ENCODE measurements at regions not wholly inside any gene's neighbourhood (a gene's known extent, or its start where the extent isn't known, plus 50 kb on each side); places are given as distances from the start of the nearest gene placed in this dataset.

DNA sequence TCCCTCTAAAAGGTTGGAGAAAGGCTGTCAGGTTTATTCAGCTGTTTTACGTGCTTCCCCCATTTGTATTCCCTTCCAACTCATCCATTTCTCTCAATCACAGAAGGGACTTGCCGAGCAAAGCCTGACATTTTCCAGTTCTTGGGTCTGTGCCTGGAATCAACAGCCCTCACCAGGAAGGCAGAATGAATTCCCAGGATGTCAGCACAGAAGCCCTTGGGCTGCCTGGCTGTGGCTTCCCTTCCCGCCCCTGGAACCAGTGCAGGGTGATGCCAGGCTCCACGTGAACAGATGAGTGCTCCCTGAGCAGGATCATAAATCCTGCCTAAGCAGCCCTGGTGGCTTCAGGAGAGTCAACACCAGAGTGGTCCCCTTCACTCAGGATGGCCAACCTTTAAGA, 86.1 kb upstream of the CD83 start:
- DNase-seq = no peak

DNA sequence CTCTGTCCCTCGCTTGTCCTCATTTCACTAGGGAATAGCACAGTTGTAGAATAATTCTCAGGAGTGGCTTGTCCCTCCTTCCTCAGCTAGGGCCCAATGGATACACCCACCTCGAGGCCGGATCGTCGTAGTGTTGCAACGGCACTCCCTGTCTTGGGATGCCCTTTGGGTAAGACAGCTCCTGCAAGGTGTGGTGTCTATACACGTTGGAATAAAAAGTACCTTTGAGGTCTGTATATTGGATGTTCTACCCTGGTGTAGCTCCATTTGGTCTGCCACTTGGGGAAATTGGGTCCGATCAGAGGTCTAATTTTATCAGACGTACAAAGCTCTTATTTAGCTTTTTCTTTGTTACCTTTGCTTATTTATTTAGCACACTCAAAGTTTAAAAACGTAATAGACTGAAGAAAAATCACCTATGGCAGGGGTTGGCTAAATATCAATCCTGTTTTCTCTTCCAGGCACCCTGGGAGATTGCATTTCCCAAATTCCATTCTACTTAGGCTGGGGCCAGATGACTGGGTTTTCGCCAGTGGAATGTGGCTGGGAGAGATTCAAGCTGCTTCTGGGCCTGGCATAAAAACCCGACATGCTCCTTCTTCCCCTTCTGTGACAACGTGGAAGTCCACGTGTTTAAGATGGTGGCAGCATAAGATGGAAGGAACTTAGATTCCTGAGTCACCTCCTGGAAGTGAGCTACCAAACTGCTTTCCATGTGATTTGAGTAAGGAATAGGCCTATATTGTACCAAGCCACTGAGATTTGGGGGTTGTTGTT, 82.3 kb upstream of the CD83 start:
- no peak for DNase-seq

DNA sequence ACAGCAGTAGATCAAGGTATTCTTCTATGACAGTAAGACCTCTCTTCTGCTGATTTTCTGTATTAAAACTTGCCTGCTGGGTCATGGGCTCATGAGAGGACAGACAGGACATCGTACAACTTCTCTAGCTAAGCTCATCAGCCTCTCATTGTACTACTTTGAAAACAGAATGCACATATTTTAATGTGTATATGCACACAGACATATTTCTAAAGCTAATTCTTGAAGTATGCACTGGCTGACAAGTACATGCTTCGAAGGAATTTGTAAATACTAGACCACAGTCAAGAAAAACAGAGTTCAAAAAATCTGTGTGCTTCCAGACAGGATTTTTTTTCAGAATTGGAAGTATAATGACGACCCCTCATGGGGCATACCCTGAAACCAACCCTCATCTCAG, 81.7 kb upstream of the CD83 start:
- DNase-seq = no peak

DNA sequence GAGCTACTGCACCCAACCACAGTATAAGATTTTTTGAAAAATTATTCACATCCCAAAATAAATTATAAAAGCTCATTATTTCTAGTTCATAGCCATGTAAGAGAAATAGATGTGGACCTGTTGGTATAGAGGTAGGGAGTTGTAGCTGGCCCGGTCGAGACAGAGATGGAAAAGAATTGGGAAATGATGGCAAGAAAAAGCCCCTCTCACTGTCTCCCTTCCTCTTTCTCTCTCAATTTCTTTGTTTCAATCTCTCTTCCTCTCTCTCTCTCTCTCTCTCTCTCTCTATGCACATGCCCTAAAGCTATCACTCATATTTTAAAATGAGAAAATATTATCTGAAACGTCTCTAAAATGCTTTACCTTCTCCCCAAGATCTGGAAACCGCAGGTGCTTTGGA, 80.7 kb upstream of the CD83 start:
- DNase-seq = no peak

DNA sequence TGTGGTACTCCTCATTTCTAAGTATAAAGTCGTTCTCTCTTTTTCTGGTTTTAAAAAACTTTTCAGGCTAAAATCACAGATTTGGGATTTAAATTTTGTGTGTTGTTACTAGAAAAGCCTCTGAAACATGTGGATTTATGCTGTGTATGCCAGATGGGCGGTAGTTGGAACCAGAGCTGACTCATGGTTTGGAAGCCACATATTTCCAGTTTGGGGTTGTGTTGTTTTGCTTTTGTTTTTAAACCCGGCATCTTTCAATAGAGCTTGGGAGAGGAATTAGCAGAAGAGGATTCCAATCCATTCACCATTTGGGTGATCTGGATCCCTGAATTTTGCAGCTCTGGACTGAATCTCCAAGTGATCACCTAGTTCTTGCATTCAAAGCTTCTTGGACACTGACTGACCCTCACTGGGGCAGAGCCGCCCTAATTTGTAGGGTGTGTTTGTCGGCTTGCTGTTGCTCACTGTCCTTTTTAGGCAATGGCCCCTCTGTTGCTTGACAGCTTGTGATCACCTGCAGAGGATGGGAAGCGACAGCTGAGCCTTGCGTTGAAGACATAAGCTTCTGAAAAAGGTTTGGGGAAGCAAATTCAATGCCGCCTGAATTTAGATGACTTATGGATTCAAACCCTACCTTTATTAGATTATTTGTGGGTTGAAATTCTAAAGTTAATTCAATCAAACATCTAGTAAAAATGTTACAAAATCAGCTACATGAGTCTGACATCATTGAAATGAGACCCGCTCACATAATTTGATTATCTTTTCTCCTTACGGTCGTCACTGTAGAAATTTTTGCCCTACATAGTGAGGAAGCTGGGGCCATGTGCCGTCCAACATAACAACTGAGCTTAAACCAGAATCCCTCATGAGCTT, 79.9 kb upstream of the CD83 start:
- no peak for DNase-seq

DNA sequence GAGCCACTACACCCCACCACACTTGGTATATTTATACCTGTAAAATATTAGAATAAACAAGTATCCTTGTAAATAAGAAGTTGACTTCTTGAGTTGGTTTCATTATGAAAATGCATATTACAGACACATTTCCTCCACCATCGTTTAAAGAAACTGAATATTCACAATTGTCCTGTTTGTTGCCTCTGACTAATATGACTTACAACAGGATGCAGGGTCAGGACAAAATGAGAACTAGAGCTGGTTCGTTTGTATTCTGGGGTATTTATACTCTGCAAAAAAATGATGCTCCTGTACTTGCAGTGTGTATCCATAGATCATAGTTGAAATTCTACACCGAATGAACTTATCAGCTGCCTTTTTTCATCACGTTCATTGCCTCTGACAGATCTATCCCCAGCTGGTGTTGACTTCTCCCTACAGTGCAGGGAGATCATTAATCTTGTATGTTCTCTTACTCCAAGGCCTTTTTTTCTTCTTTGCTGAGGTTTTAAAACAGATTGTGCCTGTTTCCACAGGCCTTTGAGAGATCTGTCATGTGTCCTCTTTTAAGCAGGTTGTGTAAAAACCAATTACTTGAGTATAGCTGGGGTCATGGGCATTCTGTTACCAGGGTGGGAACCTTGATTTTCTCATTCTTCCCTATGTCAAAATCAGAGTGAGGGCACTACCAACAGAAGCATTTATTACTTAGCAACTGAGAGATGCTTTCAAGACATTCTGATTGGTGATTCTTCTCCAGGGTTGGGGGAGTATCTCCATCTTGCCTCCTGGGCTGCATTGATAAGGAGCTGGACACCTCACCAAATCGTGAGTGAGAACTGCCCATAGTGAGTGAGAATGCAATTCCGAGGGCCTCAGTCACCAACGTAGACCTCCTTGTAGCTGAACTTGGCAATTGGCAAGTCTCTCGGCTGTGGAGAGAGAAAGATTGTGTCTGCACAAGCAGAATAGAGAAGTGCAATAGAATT, 78.8 kb upstream of the CD83 start:
- no peak for DNase-seq

DNA sequence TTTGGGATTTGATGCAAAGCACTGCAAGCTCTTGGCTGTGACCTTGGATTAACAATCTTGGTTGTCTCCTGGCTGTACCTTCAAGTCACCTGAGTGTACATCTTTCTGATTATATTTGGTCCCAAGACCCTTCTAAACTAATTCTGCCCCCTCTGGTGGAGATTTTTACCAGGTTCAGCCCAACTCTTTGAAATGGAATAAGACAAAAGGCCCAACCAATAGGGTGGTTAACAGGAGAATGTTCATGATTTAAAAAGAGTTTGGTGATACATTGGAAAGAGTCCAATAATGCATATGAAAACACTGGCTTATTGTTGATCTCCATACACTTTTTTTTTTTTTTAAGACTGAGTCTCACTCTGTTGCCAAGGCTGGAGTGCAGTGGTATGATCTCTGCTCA, 77.5 kb upstream of the CD83 start:
- no peak for DNase-seq

DNA sequence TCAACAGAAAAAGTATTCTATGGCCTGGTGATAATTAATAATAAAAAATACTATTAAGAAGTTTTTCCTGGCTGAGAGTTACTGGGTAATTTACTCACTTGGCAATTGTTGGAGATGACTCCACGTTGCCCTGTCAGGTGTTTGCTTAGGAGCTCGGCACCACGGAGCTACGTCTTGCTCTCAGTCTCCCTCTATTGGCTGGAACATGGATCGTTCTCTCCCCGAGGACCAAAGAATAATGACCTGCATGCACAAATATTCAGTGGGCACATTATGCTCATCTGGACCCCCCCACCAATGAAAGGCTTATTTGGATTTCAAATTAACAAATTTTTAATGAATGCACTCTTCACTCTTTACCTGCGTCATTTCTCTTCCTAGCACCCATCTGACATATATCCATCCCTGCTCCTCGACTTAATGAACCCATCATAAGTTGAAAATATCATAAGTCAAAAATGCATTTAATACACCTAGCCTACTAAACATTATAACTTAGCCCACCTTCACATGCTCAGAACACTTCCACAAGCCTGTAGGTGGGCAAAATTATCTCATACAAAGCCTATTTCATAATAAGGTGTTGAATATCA, 71.0 kb upstream of the CD83 start:
- peak; percentile 46 to 50 for DNase-seq

DNA sequence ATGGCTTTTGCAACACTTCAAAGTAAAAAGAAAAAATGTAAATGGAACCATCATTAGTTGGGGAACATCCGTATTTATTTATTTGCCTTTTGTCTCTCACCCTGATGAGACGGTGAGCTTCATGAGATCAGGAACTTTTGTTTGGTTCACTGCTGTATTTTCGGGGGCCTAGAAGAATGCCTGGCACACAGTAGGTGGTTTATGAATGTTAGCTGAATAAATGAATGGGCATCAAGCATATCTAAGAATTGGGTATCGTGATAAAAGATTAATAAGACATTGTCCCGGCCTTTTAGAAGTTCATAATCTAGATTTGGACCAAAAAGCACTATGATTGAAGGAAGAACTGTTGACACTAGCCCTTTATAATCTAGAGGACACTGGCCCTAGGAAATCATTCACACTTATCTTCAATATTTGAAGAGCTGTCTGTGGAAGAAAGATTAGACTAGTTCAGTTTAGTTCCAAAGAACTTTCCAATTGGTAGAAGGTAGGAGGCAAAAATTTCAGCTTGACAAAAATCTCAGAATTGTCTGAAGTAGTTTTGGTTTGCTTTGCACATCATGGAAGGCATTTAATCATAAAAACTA, 70.3 kb upstream of the CD83 start:
- no peak for DNase-seq

DNA sequence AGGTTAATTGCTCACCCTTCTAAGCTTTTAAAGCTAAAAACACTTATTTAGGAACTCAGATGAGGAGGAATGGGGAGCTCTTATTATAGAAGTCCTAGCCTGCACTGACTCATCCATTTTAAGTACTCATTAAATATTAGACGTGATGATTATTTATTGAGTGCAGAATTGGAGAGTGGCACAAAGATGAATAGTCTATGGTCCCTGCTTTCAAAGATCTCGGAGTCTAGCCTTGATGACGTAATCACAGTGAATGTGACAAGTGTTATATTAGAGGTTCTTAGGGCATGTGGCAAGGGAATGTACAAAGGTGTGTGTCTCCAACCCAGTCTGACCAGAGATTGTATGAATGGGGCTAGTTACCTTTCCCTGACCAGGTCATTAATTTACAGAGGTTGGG, 68.7 kb upstream of the CD83 start:
- DNase-seq = no peak

DNA sequence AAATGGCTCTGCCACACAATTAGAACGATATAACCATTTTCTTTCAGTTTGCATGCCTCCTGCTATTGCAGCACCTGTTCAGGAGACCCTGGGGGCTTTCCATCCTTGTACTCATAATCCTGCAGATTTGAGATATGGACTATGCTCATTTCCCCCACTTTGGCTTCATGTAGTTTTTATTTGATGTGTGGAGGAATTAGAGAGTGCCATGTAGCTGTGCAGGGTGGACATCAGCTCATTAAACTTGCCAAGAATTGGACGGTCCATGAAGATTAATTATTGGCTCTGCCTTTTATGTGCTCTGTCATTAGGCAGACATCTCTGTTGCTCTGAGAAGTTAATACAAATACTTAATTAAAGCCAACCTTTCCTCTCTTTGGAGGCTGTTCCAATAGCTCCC, 66.2 kb upstream of the CD83 start:
- no peak for DNase-seq

DNA sequence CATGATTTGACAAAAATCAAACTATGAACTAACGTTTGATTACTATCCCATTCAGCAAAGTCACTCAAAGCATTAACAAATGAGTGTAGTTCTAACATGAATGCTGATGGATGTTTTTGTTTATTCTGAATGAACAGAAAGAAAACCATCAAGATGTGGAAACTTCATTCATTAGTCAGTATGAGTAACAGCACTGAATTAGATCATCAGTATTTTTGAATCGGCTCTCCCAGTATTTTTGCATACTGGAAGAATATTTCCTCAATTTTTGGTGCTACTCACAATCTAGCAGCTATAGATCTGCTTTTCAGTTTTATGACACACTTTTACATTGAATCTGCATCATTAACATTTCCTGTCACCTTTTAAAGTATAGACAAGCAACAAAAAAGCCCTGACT, 63.8 kb upstream of the CD83 start:
- no peak for DNase-seq

DNA sequence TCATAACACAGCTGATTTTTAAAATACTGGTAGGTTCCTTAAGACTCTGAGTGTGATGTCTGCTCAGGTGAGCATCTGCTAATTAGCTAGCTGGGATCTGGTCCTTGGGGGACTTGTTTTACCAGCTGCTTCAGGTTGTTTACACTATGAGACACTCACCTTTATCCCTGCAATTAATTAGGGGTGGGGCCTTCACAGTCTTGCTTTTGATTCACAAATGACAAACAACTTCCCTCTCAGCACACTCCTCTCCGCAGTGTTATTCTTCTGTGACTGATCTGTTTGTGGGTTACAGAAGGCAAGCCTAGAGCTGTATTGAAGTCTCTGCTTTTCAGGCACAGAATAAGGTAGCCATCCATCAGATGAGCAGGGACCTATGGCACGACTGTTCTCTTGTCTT, 62.0 kb upstream of the CD83 start:
- no peak for DNase-seq

DNA sequence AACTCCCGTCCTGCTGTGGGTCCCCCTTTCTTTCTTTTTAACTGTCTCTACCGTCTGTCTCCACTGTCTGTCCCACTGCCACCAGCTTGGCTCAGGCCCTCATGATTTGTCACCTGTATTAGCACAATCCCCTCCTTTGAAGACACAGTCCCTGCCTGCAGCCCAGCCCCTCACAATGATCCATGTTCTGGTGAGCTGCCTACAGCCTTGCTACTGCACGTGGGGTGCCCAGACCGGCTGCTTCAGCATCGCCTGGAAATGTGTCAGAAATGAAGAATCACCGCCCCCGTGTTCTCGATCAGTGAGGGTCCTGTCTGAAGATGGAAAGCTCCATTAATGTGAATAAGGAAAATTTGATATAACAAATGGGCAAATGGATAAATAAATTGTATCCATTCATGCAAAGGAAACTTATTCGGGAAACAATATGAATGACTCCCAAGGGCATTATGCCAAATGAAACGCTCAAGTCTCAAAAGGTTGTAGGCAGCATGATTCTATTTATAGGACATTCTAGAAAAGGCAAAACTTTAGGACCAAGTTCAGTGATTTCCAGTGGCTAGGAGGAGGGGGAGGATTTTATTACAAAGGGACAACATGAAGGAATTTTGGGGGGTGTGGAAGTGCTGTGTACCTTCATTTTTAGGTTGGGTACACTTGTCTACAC, 59.4 kb upstream of the CD83 start:
- no peak for DNase-seq

DNA sequence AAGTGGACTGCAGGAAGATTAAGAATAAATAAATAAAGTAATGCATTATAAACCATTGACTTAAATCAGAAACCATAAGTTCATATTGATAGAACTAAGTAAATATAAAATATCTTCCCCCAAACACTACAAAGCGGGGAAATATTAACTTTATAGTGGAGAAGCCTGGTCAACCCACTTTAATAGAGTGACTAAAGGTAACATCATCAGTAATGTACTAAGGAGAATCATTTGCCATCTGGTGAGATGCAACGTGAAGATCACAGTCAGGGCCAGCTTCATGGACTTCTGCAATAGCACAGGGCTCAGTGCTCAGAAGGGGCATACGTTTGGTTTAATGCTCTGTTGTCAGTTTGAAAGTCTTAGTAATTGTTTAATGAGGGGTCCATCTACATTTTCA, 58.8 kb upstream of the CD83 start:
- no peak for DNase-seq

DNA sequence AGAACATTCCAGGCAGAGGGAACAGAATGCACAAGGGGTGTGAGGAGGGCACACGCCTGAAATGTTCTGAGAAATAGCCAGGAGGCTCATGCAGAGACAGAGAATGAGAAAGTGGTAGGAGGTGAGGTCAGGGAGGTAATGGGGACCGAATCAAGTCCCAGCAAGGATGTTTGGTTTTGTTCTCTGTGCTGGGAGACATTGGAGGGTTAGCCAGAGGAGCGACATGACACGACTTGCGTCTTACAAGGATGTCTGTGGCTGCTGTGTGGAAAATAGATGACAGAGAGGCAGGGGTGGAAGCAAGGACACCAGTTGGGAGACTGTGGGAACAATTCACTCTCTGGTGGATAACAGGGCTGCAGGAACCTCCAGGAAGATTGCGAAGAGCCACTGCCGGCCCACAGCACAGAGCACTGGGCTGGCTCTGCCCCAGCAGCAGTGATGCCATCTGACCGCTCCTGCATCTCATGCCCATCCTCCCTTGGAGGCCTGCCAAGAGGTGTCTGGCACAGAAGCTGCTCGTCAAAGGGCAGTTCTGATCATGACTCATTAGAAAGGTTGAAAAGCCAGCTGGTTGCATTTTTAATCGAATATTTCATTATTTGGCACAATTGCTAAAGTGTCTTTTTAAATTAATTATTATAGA, 57.7 kb upstream of the CD83 start:
- DNase-seq = no peak

DNA sequence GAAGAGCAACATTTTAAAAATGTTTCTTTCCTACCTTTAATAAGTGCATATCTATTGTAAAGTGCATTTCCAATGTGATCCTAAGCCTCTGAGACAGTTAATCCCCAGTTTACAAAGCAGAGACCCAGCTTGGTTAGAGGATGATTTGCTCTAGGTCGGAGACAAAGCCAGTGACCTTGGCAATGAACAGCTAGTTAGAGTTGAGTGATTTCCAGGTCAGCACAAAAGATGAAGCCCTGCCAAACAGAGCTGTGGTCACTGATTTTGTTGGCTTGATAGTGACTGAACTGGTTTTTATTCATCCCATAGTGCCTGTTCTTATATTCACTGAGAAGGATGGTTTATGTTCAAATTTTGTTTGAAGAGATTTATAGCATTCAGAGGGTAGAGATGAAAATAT, 56.6 kb upstream of the CD83 start:
- no peak for DNase-seq

DNA sequence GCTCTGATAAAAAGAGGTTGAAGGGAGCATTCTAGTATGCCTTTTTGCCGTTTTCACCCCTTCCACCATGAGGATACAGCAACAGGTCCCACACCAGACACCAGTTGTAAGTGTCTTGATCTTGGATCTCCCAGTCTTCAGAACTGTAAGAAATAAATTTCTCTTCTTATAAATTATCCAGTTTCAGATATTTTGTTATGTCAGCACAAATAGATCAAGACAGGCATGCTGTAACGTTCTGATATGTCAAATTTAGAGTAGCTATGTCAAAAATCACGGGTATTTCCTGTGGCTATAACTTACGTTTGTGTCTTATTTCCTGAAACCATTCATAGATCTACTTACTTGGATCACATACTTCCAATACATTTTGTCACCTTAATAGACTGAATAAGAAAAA, 55.9 kb upstream of the CD83 start:
- DNase-seq = no peak

DNA sequence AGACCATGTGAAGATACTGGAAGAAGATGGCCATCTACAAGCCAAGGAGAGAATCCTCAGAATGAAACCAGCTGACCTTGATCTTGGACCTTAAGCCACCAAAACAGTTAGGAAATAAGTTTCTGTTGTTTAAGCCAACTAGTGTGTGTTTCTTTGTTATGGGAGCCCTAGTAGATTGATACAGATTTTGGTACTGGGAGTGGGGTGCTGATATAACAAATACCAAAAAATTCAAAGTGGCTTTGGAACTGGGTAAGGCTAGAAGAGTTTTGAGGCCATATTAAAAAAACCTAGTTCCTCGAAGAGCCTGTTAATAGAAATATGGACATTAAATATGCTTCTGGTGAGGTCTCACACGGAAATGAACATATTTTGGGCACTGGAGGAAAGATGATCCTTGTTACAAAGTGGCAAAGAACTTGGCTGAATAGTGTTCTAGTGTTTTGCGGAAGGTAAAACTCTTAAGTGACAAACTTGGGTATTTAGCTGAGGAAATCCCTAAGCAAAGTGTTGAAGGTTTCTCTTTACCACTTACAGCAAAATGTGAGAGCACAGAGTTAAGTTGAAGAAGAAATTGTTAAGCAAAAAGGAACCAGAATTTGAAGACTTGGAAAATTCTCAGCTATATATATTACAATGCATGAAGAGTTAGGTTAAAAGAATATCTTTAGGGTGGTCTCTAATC, 55.1 kb upstream of the CD83 start:
- no peak for DNase-seq

DNA sequence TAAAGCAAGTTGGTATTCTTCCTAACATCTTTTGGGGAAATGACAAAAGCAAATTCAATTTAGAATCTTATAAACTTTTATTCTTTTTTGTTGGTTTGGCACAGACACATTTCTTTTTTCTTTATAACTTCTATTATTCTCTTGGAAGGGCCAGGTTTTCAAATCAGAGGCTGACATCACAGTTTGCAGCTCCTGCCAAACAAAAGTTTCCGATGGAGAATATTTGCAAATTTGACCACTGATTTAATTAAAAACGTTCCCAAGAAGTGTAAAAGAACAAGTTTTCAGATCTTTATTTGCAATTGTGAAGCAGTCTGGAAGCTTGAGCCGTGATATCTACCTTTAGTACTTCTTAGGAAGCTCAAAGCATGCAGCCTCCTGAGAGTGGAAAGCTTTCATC, 53.8 kb upstream of the CD83 start:
- no peak for DNase-seq

DNA sequence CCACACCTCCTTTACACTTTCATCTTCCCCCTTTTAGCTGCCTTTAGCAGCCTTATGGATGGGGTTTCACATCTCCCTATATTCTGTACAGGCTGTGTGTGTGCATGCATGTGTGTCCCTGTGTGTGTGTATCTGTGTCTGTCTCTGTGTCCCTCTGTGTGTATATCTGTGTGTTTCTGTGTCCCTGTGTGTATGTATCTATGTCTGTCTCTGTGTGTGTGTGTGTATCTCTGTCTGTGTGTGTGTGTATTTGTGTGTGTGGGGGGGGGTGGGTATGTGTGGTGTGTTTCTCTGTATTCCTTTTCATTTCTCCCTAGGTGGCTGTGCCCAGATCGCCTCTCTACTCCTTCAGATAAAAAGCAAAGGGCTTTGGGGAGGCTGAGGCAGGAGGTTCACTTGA, 52.2 kb upstream of the CD83 start:
- no peak for DNase-seq
